ENCODE measurements at regions not wholly inside any gene's neighbourhood (a gene's known extent, or its start where the extent isn't known, plus 50 kb on each side); places are given as distances from the start of the nearest gene placed in this dataset.
"Not testable (repeated sequence)": the region's sequence is repeated elsewhere in the genome, so short reads cannot be mapped to it uniquely, and the experiment has no call there.

GRCh38 chr12:82619644-82620043 is 67.1 kb upstream of the TMTC2 start:
- no peaks in the 10 kb centered on the region for H3K36me3 Mint-ChIP-seq (ENCODE audit: low read depth)
- H3K9me3 Mint-ChIP-seq (ENCODE audit: low read depth) = no peaks in the 10 kb centered on the region
- no peaks in the 10 kb centered on the region for H3K4me1 Mint-ChIP-seq (ENCODE audit: low read depth)
- TF ChIP-seq CTCF (IDR thresholded peaks at IDR 0.05) = no peak
- H3K27ac Mint-ChIP-seq (ENCODE audit: unreplicated experiment) = no peak overlapping the region
- H3K4me3 Mint-ChIP-seq (ENCODE audit: unreplicated experiment) = no peak overlapping the region
- H3K27me3 Mint-ChIP-seq (ENCODE audit: low read depth) = peaks cover 12% of the 10 kb centered on the region
- DNase-seq (ENCODE audit: low spot score) = no peak

GRCh38 chr12:82620917-82621316 is 65.8 kb upstream of the TMTC2 start:
- H3K4me1 Mint-ChIP-seq (ENCODE audit: low read depth) = no peaks in the 10 kb centered on the region
- no peak overlapping the region for H3K27ac Mint-ChIP-seq (ENCODE audit: unreplicated experiment)
- no peaks in the 10 kb centered on the region for H3K9me3 Mint-ChIP-seq (ENCODE audit: low read depth)
- no peak for DNase-seq (ENCODE audit: low spot score)
- H3K36me3 Mint-ChIP-seq (ENCODE audit: low read depth) = no peaks in the 10 kb centered on the region
- no peak for TF ChIP-seq CTCF (IDR thresholded peaks at IDR 0.05)
- no peak overlapping the region for H3K4me3 Mint-ChIP-seq (ENCODE audit: unreplicated experiment)
- peaks cover 6% of the 10 kb centered on the region for H3K27me3 Mint-ChIP-seq (ENCODE audit: low read depth)

GRCh38 chr12:82625523-82625922 is 61.2 kb upstream of the TMTC2 start:
- Mint-ChIP-seq H3K27ac (ENCODE audit: unreplicated experiment) (no peak overlapping the region), H3K9me3 (ENCODE audit: low read depth) (no peaks in the 10 kb centered on the region), H3K36me3 (ENCODE audit: low read depth) (no peaks in the 10 kb centered on the region), H3K4me1 (ENCODE audit: low read depth) (no peaks in the 10 kb centered on the region), H3K4me3 (ENCODE audit: unreplicated experiment) (no peak overlapping the region), H3K27me3 (ENCODE audit: low read depth) (peaks cover 5% of the 10 kb centered on the region)
- no peak for DNase-seq (ENCODE audit: low spot score)
- no peak for TF ChIP-seq CTCF (IDR thresholded peaks at IDR 0.05)

GRCh38 chr12:82627799-82628198 is 58.9 kb upstream of the TMTC2 start:
- Mint-ChIP-seq H3K36me3 (ENCODE audit: low read depth) (no peaks in the 10 kb centered on the region), H3K27me3 (ENCODE audit: low read depth) (peaks cover 15% of the 10 kb centered on the region)

GRCh38 chr12:82634495-82635258 is 52.0 kb upstream of the TMTC2 start:
- not testable (repeated sequence) for H3K27ac Mint-ChIP-seq (ENCODE audit: unreplicated experiment); H3K4me1 Mint-ChIP-seq (ENCODE audit: low read depth); DNase-seq (ENCODE audit: low spot score); H3K9me3 Mint-ChIP-seq (ENCODE audit: low read depth); H3K36me3 Mint-ChIP-seq (ENCODE audit: low read depth); H3K4me3 Mint-ChIP-seq (ENCODE audit: unreplicated experiment)
- H3K27me3 Mint-ChIP-seq (ENCODE audit: low read depth) = peaks cover 17% of the 10 kb centered on the region

More at GRCh38 chr12:82627799-82628198, 58.9 kb upstream of the TMTC2 start:
- DNase-seq (ENCODE audit: low spot score) = no peak
- Mint-ChIP-seq H3K9me3 (ENCODE audit: low read depth) (no peaks in the 10 kb centered on the region), H3K4me3 (ENCODE audit: unreplicated experiment) (no peak overlapping the region), H3K27ac (ENCODE audit: unreplicated experiment) (no peak overlapping the region), H3K4me1 (ENCODE audit: low read depth) (no peaks in the 10 kb centered on the region)
- peak; percentile 72 for TF ChIP-seq CTCF (IDR thresholded peaks at IDR 0.05)

- Mint-ChIP-seq H3K4me3 (ENCODE audit: unreplicated experiment) (no peak overlapping the region), H3K9me3 (ENCODE audit: low read depth) (peaks cover 6% of the 10 kb centered on the region), H3K36me3 (ENCODE audit: low read depth) (no peaks in the 10 kb centered on the region), H3K27ac (ENCODE audit: unreplicated experiment) (no peak overlapping the region), H3K27me3 (ENCODE audit: low read depth) (peaks cover 17% of the 10 kb centered on the region), H3K4me1 (ENCODE audit: low read depth) (no peaks in the 10 kb centered on the region)
- no peak for TF ChIP-seq CTCF (IDR thresholded peaks at IDR 0.05)
- DNase-seq (ENCODE audit: low spot score) = no peak
Observed at GRCh38 chr12:82635263-82635662, 51.4 kb upstream of the TMTC2 start.
